HepG2 (cell line): ENCODE measurements at regions not wholly inside any gene's neighbourhood (a gene's known extent, or its start where the extent isn't known, plus 50 kb on each side); places are given as distances from the start of the nearest gene placed in this dataset.
A peak's percentile ranks its signal among the peaks of the same experiment; 100 is the strongest.

Experiments used
- BCL6 ChIP-seq: IDR thresholded peaks from 2 replicates; pipeline ENCODE4 v1.6.1; 2016; ENCODE audit warnings: missing genetic modification reagents, missing compliant biosample characterization
- CBX1 ChIP-seq: IDR thresholded peaks from one replicate; pipeline ENCODE4 v1.6.1; 2016; ENCODE audit warnings: antibody characterized with exemption, low read depth
- CREM ChIP-seq, 2 experiments: sonication (generic) in 1 of 2; formaldehyde crosslinking in 1 of 2; IDR thresholded peaks; 2 replicates each; pipeline versions ENCODE4 v1.4.0 to v1.6.1; 2016 to 2020; ENCODE audit warnings: antibody characterized with exemption in 1 of 2, mild to moderate bottlenecking in 1 of 2, missing genetic modification reagents in 1 of 2
- HNF1B ChIP-seq: sonication (generic); formaldehyde crosslinking; IDR thresholded peaks from 2 replicates; pipeline ENCODE4 v1.5.1; 2020; ENCODE audit warnings: mild to moderate bottlenecking, moderate library complexity, missing genetic modification reagents
- NCOA2 ChIP-seq: sonication (generic); formaldehyde crosslinking; IDR thresholded peaks from 2 replicates; pipeline ENCODE4 v1.8.0; 2022; ENCODE audit warnings: inconsistent platforms
- NR3C1 ChIP-seq: sonication (generic); formaldehyde crosslinking; IDR thresholded peaks from 2 replicates; pipeline ENCODE4 v1.4.0; 2020; ENCODE audit warnings: missing genetic modification reagents
- NRL ChIP-seq: sonication (generic); formaldehyde crosslinking; IDR thresholded peaks from 2 replicates; pipeline ENCODE4 v1.5.0; 2020; ENCODE audit warnings: missing genetic modification reagents, mild to moderate bottlenecking, moderate library complexity, borderline replicate concordance
- PATZ1 ChIP-seq: sonication (generic); formaldehyde crosslinking; IDR thresholded peaks from 2 replicates; pipeline ENCODE4 v1.4.0; 2020; ENCODE audit warnings: missing genetic modification reagents
- SOX13 ChIP-seq, 3 experiments: fragments of 450-650 bp in 1 of 3; sonication (generic) in 1 of 3; formaldehyde crosslinking in 1 of 3; IDR thresholded peaks in 2 of 3; conservative IDR thresholded peaks in 1 of 3; 2 replicates each; pipeline versions ENCODE4 v1.5.0 to v1.6.1; 2016 to 2020; ENCODE audit warnings: antibody characterized with exemption in 1 of 3, mild to moderate bottlenecking in 1 of 3, missing compliant biosample characterization in 1 of 3, missing genetic modification reagents in 1 of 3, moderate library complexity in 1 of 3
- SRF ChIP-seq: IDR thresholded peaks from 2 replicates; pipeline ENCODE4 v1.6.1; 2011; ENCODE audit warnings: mild to moderate bottlenecking, low read depth, low read length, moderate library complexity
- ZBTB10 ChIP-seq: sonication (generic); formaldehyde crosslinking; IDR thresholded peaks from 2 replicates; pipeline ENCODE4 v1.4.0; 2020; ENCODE audit warnings: missing genetic modification reagents, borderline replicate concordance
- ZBTB7B ChIP-seq: sonication (generic); formaldehyde crosslinking; IDR thresholded peaks from 2 replicates; pipeline ENCODE4 v1.4.0; 2020; ENCODE audit warnings: missing genetic modification reagents
- ZNF138 ChIP-seq: sonication (generic); formaldehyde crosslinking; IDR thresholded peaks from 2 replicates; pipeline ENCODE4 v1.5.0; 2020; ENCODE audit warnings: mild to moderate bottlenecking, low read depth, missing genetic modification reagents
- ZNF20 ChIP-seq: sonication (generic); formaldehyde crosslinking; IDR thresholded peaks from 2 replicates; pipeline ENCODE4 v1.4.0; 2020; ENCODE audit warnings: mild to moderate bottlenecking, moderate library complexity, missing genetic modification reagents
- ZNF296 ChIP-seq: sonication (generic); formaldehyde crosslinking; conservative IDR thresholded peaks from 2 replicates; pipeline ENCODE4 v1.5.0; 2020; ENCODE audit warnings: mild to moderate bottlenecking, missing genetic modification reagents
- ZNF3 ChIP-seq: IDR thresholded peaks from 2 replicates; pipeline ENCODE4 v1.7.0; 2017; ENCODE audit warnings: inconsistent platforms
- ZNF510 ChIP-seq: sonication (generic); formaldehyde crosslinking; IDR thresholded peaks from 2 replicates; pipeline ENCODE4 v1.4.0; 2020; ENCODE audit warnings: low read depth, mild to moderate bottlenecking, missing genetic modification reagents
- ZNF574 ChIP-seq: sonication (generic); formaldehyde crosslinking; IDR thresholded peaks from 2 replicates; pipeline ENCODE4 v1.4.0; 2020; ENCODE audit warnings: missing genetic modification reagents
- ZNF614 ChIP-seq: IDR thresholded peaks from 2 replicates; pipeline ENCODE4 v1.6.1; 2018; ENCODE audit warnings: missing biosample characterization, missing genetic modification reagents, inconsistent platforms, borderline replicate concordance
- ZNF670 ChIP-seq: sonication (generic); formaldehyde crosslinking; IDR thresholded peaks from 2 replicates; pipeline ENCODE4 v1.8.0; 2022; ENCODE audit warnings: mild to moderate bottlenecking, missing genetic modification reagents, borderline replicate concordance
- ZZZ3 ChIP-seq: sonication (generic); formaldehyde crosslinking; IDR thresholded peaks from 2 replicates; pipeline ENCODE4 v1.4.0; 2020; ENCODE audit warnings: missing genetic modification reagents, mild to moderate bottlenecking, borderline replicate concordance

GRCh38 chr2:16070648-16070971 is 130.3 kb downstream of the MYCN start (continued):
- TF ChIP-seq ZNF670 (CRISPR knock-in tag) (no peak), HNF1B (CRISPR knock-in tag) (no peak), NR3C1 (CRISPR knock-in tag) (no peak), BCL6 (CRISPR knock-in tag) (peak; percentile 40; the same call in 1 of the 2 replicates), ZBTB10 (CRISPR knock-in tag) (0 out of 2 replicates have a peak, but pooled peaks have one; percentile 8), NCOA2 (CRISPR knock-in tag) (peak; percentile 60; the same call in 1 of the 2 replicates), PATZ1 (CRISPR knock-in tag) (peak; percentile 94; the same call in 1 of the 2 replicates), ZBTB7B (CRISPR knock-in tag) (peak; percentile 13; the same call in 1 of the 2 replicates), ZNF614 (CRISPR knock-in tag) (no peak), NRL (CRISPR knock-in tag) (peak; percentile 4; the same call in 1 of the 2 replicates), ZNF296 (CRISPR knock-in tag) (0 out of 2 replicates have a peak, but pooled peaks have one; percentile 48), ZNF510 (CRISPR knock-in tag) (no peak), ZNF574 (CRISPR knock-in tag) (no peak), SOX13 (IDR thresholded peaks at IDR 0.05) (0 out of 2 replicates have a peak, but pooled peaks have one; percentile 3), SOX13 (CRISPR knock-in tag; conservative IDR thresholded peaks at IDR 0.05 in 1 of 2, IDR thresholded peaks at IDR 0.05 in 1 of 2) (no peak), ZZZ3 (CRISPR knock-in tag) (no peak), SRF (no peak), ZNF20 (CRISPR knock-in tag) (0 out of 2 replicates have a peak, but pooled peaks have one; percentile 35), CBX1 (peak; percentile 12), ZNF3 (no peak), ZNF138 (CRISPR knock-in tag) (no peak), CREM (IDR thresholded peaks at IDR 0.05) (peak; percentile 15; the same call in 1 of the 2 replicates), CREM (CRISPR knock-in tag; IDR thresholded peaks at IDR 0.05) (no peak)
